Duodenal mucosa (tissue), 2 donors: ENCODE measurements at regions not wholly inside any gene's neighbourhood (a gene's known extent, or its start where the extent isn't known, plus 50 kb on each side); places are given as distances from the start of the nearest gene placed in this dataset.
"Not testable (repeated sequence)": the region's sequence is repeated elsewhere in the genome, so short reads cannot be mapped to it uniquely, and the experiment has no call there.

Experiments
- H3K27ac ChIP-seq: one replicate; pipeline ENCODE4 v1.7.0; 2013; ENCODE audit warnings: low read depth, low read length
- H3K27me3 ChIP-seq, 2 donors: one replicate each; pipeline ENCODE4 v1.7.0; 2013; ENCODE audit warnings: low read length in 2 of 2, control low read depth in 1 of 2; ENCODE audit not compliant: insufficient read depth in 2 of 2, control insufficient read depth in 1 of 2
- H3K36me3 ChIP-seq, 2 donors: one replicate each; pipeline ENCODE4 v1.7.0; 2013; ENCODE audit warnings: low read length in 2 of 2, control low read depth in 1 of 2; ENCODE audit not compliant: insufficient read depth in 2 of 2, control insufficient read depth in 1 of 2
- H3K4me1 ChIP-seq, 2 donors: one replicate each; pipeline ENCODE4 v1.7.0; 2013; ENCODE audit warnings: low read length in 2 of 2, control low read depth in 1 of 2; ENCODE audit not compliant: insufficient read depth in 2 of 2, control insufficient read depth in 1 of 2
- H3K4me3 ChIP-seq, 2 donors: one replicate each; pipeline ENCODE4 v1.7.0; 2013; ENCODE audit warnings: low read length in 2 of 2, low read depth in 1 of 2
- H3K9ac ChIP-seq, 2 donors: one replicate each; pipeline ENCODE4 v1.7.0; 2013; ENCODE audit warnings: low read length in 2 of 2, low read depth in 1 of 2
- H3K9me3 ChIP-seq, 2 donors: one replicate each; pipeline ENCODE4 v1.7.0; 2013; ENCODE audit warnings: low read length in 2 of 2, control low read depth in 1 of 2; ENCODE audit not compliant: control insufficient read depth in 1 of 2

- no peak overlapping the region for H3K9ac ChIP-seq
- H3K4me3 ChIP-seq: no peak overlapping the region
- H3K9me3 ChIP-seq: no peaks in the 10 kb centered on the region
- H3K27ac ChIP-seq: no peak overlapping the region
- H3K27me3 ChIP-seq: no peaks in the 10 kb centered on the region
- H3K36me3 ChIP-seq: no peaks in the 10 kb centered on the region
- no peaks in the 10 kb centered on the region for H3K4me1 ChIP-seq
These were observed 81.6 kb downstream of the SHANK2 start for GRCh38 chr11:71170624-71171423.

- Histone ChIP-seq H3K4me3 (no peak overlapping the region), H3K36me3 (no peaks in the 10 kb centered on the region), H3K4me1 (no peaks in the 10 kb centered on the region), H3K27ac (no peak overlapping the region), H3K9me3 (no peaks in the 10 kb centered on the region), H3K9ac (no peak overlapping the region), H3K27me3 (no peaks in the 10 kb centered on the region)
These were observed 83.1 kb downstream of the SHANK2 start for GRCh38 chr11:71169313-71169712.

- H3K9ac ChIP-seq, H3K27ac ChIP-seq, H3K36me3 ChIP-seq, H3K27me3 ChIP-seq, H3K4me3 ChIP-seq, H3K4me1 ChIP-seq, H3K9me3 ChIP-seq: not testable (repeated sequence)
These were observed 84.6 kb downstream of the SHANK2 start for GRCh38 chr11:71167814-71168213.

- Histone ChIP-seq H3K9me3 (no peaks in the 10 kb centered on the region), H3K4me3 (no peak overlapping the region), H3K27me3 (no peaks in the 10 kb centered on the region), H3K9ac (no peak overlapping the region), H3K27ac (no peak overlapping the region), H3K4me1 (no peaks in the 10 kb centered on the region), H3K36me3 (no peaks in the 10 kb centered on the region)
These were observed 86.6 kb downstream of the SHANK2 start for GRCh38 chr11:71165771-71166170.

- Histone ChIP-seq H3K27ac (no peak overlapping the region), H3K9me3 (no peaks in the 10 kb centered on the region), H3K27me3 (no peaks in the 10 kb centered on the region), H3K4me3 (no peak overlapping the region), H3K36me3 (no peaks in the 10 kb centered on the region), H3K4me1 (no peaks in the 10 kb centered on the region), H3K9ac (no peak overlapping the region)
These were observed 87.8 kb downstream of the SHANK2 start for GRCh38 chr11:71164621-71165020.

GRCh38 chr11:71164186-71164585 lies 88.2 kb downstream of the SHANK2 start:
- no peaks in the 10 kb centered on the region for H3K36me3 ChIP-seq
- H3K27ac ChIP-seq: no peak overlapping the region
- H3K9me3 ChIP-seq: no peaks in the 10 kb centered on the region
- no peak overlapping the region for H3K9ac ChIP-seq
- H3K27me3 ChIP-seq: no peaks in the 10 kb centered on the region
- no peak overlapping the region for H3K4me3 ChIP-seq
- H3K4me1 ChIP-seq: no peaks in the 10 kb centered on the region

- H3K27me3 ChIP-seq: no peaks in the 10 kb centered on the region
- no peak overlapping the region for H3K4me3 ChIP-seq
- no peaks in the 10 kb centered on the region for H3K36me3 ChIP-seq
- H3K27ac ChIP-seq: no peak overlapping the region
- no peaks in the 10 kb centered on the region for H3K4me1 ChIP-seq
- no peaks in the 10 kb centered on the region for H3K9me3 ChIP-seq
- H3K9ac ChIP-seq: no peak overlapping the region
These were observed 89.0 kb downstream of the SHANK2 start for GRCh38 chr11:71163371-71163770.

- Histone ChIP-seq H3K9ac (no peak overlapping the region), H3K4me1 (no peaks in the 10 kb centered on the region), H3K36me3 (no peaks in the 10 kb centered on the region), H3K27ac (no peak overlapping the region), H3K27me3 (no peaks in the 10 kb centered on the region), H3K4me3 (no peak overlapping the region), H3K9me3 (no peaks in the 10 kb centered on the region)
These were observed 93.4 kb downstream of the SHANK2 start for GRCh38 chr11:71158936-71159335.

GRCh38 chr11:71157676-71158075 lies 94.7 kb downstream of the SHANK2 start:
- H3K9ac ChIP-seq, H3K27me3 ChIP-seq, H3K4me3 ChIP-seq, H3K4me1 ChIP-seq, H3K27ac ChIP-seq, H3K9me3 ChIP-seq, H3K36me3 ChIP-seq: not testable (repeated sequence)

GRCh38 chr11:71156301-71156700 lies 96.1 kb downstream of the SHANK2 start:
- no peaks in the 10 kb centered on the region for H3K36me3 ChIP-seq
- H3K4me3 ChIP-seq: no peak overlapping the region
- no peaks in the 10 kb centered on the region for H3K9me3 ChIP-seq
- H3K27ac ChIP-seq: no peak overlapping the region
- no peak overlapping the region for H3K9ac ChIP-seq
- no peaks in the 10 kb centered on the region for H3K27me3 ChIP-seq
- H3K4me1 ChIP-seq: peaks cover 0 to 5% of the 10 kb centered on the region in 2 donors
